ENCODE measurements at regions not wholly inside any gene's neighbourhood (a gene's known extent, or its start where the extent isn't known, plus 50 kb on each side); places are given as distances from the start of the nearest gene placed in this dataset.

- H3K4me3 ChIP-seq (ENCODE audit: control insufficient read depth, low read depth, low read length) = no peak overlapping the region
- TF ChIP-seq, protein P1, sequence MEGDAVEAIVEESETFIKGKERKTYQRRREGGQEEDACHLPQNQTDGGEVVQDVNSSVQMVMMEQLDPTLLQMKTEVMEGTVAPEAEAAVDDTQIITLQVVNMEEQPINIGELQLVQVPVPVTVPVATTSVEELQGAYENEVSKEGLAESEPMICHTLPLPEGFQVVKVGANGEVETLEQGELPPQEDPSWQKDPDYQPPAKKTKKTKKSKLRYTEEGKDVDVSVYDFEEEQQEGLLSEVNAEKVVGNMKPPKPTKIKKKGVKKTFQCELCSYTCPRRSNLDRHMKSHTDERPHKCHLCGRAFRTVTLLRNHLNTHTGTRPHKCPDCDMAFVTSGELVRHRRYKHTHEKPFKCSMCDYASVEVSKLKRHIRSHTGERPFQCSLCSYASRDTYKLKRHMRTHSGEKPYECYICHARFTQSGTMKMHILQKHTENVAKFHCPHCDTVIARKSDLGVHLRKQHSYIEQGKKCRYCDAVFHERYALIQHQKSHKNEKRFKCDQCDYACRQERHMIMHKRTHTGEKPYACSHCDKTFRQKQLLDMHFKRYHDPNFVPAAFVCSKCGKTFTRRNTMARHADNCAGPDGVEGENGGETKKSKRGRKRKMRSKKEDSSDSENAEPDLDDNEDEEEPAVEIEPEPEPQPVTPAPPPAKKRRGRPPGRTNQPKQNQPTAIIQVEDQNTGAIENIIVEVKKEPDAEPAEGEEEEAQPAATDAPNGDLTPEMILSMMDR (IDR thresholded peaks at IDR 0.05; ENCODE audit: control insufficient read depth, insufficient read depth, low read depth, low read length, missing control alignments) = no peak
- DNase-seq (ENCODE audit: low read depth) = peak; percentile 79
These were observed 184.1 kb upstream of the SYT13 start for GRCh38 chr11:45470151-45470793.

GRCh38 chr11:45468267-45468856 is 182.2 kb upstream of the SYT13 start:
- no peak overlapping the region for H3K4me3 ChIP-seq (ENCODE audit: control insufficient read depth, low read depth, low read length)
- TF ChIP-seq, protein P1 (IDR thresholded peaks at IDR 0.05; ENCODE audit: control insufficient read depth, insufficient read depth, low read depth, low read length, missing control alignments) = no peak
- DNase-seq (ENCODE audit: low read depth) = no peak

DNA sequence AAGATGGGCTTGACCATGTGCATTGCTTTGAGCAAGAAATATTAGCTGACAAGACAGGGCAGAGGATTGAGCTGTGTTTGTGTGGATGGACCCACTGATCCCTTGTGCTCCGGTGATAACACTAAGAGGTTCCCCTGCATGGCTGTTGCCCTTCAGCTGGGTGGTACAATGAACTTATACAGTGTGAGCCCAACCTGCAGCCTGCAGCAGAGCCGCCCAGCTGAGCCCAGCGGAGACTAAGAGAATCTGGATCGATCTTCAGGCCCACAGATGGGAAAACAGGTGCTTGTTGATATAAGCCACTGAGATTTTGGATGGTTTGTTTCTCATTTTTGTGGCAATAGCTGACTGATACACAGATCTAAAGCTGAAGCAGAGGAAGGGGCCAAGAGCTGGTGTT is 177.4 kb upstream of the SYT13 start:
- DNase-seq (ENCODE audit: low read depth) = no peak
- TF ChIP-seq, protein P1 (IDR thresholded peaks at IDR 0.05; ENCODE audit: control insufficient read depth, insufficient read depth, low read depth, low read length, missing control alignments) = no peak
- H3K4me3 ChIP-seq (ENCODE audit: control insufficient read depth, low read depth, low read length) = no peak overlapping the region

- H3K4me3 ChIP-seq (ENCODE audit: control insufficient read depth, low read depth, low read length) = no peak overlapping the region
- DNase-seq (ENCODE audit: low read depth) = no peak
- TF ChIP-seq, protein P1 (IDR thresholded peaks at IDR 0.05; ENCODE audit: control insufficient read depth, insufficient read depth, low read depth, low read length, missing control alignments) = no peak
These were observed 175.4 kb upstream of the SYT13 start for GRCh38 chr11:45461514-45461913.

GRCh38 chr11:45459491-45459890 is 173.3 kb upstream of the SYT13 start:
- TF ChIP-seq, protein P1 (IDR thresholded peaks at IDR 0.05; ENCODE audit: control insufficient read depth, insufficient read depth, low read depth, low read length, missing control alignments) = no peak
- no peak for DNase-seq (ENCODE audit: low read depth)
- H3K4me3 ChIP-seq (ENCODE audit: control insufficient read depth, low read depth, low read length) = no peak overlapping the region

- no peak overlapping the region for H3K4me3 ChIP-seq (ENCODE audit: control insufficient read depth, low read depth, low read length)
- no peak for DNase-seq (ENCODE audit: low read depth)
- TF ChIP-seq, protein P1 (IDR thresholded peaks at IDR 0.05; ENCODE audit: control insufficient read depth, insufficient read depth, low read depth, low read length, missing control alignments) = no peak
These were observed 172.1 kb upstream of the SYT13 start for GRCh38 chr11:45458269-45458668.

Data from AG09309 (cell line).